ENCODE measurements at regions not wholly inside any gene's neighbourhood (a gene's known extent, or its start where the extent isn't known, plus 50 kb on each side); places are given as distances from the start of the nearest gene placed in this dataset.

DNA sequence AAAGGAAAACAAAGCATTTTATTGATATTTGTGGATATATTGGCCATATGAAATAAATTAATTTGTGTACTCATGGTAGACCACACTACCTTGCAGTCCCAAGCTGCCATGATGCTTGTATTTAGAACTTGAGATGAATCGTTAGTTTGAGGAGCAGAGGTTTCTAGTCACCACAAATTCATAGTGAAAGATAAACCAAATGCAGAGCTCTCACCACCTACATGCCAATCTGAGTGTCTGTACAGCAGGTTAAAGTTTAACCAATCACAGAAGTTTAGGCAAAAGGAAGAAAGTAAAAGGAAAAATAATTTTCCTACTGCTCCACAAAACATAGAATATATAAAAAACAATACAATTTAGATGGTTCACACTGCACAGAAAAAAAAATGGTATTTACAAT is 163.6 kb upstream of the FTMT start:
- TF ChIP-seq CTCF (conservative IDR thresholded peaks at IDR 0.05; ENCODE audit: low read depth, low read length): no peak
- no peak overlapping the region for H3K4me3 ChIP-seq (ENCODE audit: low read length)
- no peak for DNase-seq (ENCODE audit: low read depth)

DNA sequence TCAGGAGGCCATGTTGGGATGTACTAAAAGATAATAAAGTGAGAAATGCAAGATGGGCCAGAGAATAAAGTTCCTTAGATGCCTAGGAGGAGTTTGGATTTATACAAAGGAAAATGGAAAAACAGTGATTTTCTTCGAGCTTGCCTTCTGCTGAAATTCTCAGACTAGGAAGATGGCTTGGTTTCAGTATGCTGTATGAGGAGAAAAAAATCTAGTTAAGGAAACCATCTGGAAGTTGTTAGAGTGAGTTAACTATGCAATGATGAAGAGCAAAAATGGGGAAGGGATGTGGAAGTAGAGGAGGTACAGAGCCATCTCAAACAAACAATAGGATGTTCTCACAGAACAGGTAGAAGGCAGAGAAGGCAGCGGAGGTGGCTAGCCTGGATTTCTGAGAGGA is 162.9 kb upstream of the FTMT start:
- no peak for TF ChIP-seq CTCF (conservative IDR thresholded peaks at IDR 0.05; ENCODE audit: low read depth, low read length)
- no peak overlapping the region for H3K4me3 ChIP-seq (ENCODE audit: low read length)
- no peak for DNase-seq (ENCODE audit: low read depth)

DNA sequence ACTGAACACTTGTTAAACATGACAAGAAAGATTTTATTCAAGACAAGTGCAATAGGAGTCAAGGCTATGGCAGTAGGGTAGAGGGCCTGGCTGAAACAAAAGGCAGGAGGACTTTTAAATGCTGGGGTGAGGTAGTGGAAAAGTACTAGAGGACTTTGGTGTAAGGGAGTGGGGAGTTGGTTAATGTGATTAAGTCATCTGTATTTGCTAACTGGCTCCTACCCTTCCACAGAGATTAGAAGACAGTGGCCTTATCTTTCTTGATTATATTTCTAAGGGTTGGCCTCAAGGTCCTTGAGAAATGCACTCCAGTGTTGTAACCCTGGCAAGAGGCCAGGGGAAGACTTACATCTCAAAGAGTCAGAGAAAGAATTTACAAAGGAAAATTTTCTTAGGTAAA is 160.2 kb upstream of the FTMT start:
- DNase-seq (ENCODE audit: low read depth): no peak
- TF ChIP-seq CTCF (conservative IDR thresholded peaks at IDR 0.05; ENCODE audit: low read depth, low read length): no peak
- H3K4me3 ChIP-seq (ENCODE audit: low read length): no peak overlapping the region

GRCh38 chr5:121692158-121692557 is 159.5 kb upstream of the FTMT start:
- H3K4me3 ChIP-seq (ENCODE audit: low read length): no peak overlapping the region
- no peak for DNase-seq (ENCODE audit: low read depth)
- TF ChIP-seq CTCF (conservative IDR thresholded peaks at IDR 0.05; ENCODE audit: low read depth, low read length): no peak

DNA sequence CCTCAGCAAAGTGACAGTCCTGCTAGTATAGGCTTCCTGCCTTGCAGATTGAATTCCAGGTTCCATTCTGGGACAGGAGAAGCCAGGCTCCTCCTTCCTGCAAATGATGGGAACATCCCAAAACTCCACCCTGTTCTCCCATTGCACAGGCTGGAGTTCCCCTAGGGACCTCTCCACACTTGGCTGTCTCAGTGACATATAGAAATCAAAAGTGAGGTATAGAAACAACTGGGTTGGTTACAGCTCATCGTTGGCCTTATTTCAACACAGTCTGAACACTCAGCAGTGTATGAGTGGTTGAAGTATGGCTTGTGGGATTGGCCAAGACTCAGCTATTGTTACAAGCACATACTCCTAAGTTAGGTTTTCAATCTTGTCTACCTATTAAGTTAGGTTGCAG is 157.8 kb upstream of the FTMT start:
- H3K4me3 ChIP-seq (ENCODE audit: low read length): no peak overlapping the region
- TF ChIP-seq CTCF (conservative IDR thresholded peaks at IDR 0.05; ENCODE audit: low read depth, low read length): no peak

DNA sequence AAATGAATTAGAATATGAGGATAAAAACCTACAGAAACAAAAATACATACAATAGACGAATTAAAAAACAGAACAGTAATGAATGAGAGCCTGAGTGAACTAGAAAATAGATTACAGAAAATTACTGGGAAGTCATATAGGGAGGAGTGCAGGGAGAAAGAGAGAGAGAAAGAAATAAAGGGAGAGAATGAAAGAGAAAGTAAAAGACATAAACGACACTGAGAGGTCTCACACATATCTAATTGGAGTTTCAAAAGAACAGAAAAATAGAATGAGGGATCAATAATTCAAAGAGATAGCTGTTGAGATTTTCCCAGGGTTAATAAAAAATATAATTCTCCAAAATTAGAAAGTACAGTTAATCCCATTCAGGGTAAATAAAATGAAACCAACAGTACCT is 156.4 kb upstream of the FTMT start:
- H3K4me3 ChIP-seq (ENCODE audit: low read length): no peak overlapping the region
- no peak for TF ChIP-seq CTCF (conservative IDR thresholded peaks at IDR 0.05; ENCODE audit: low read depth, low read length)
- DNase-seq (ENCODE audit: low read depth): no peak

More for the DNA sequence above, 157.8 kb upstream of the FTMT start:
- no peak for DNase-seq (ENCODE audit: low read depth)

- H3K4me3 ChIP-seq (ENCODE audit: low read length): no peak overlapping the region
- no peak for TF ChIP-seq CTCF (conservative IDR thresholded peaks at IDR 0.05; ENCODE audit: low read depth, low read length)
- no peak for DNase-seq (ENCODE audit: low read depth)
Observed at GRCh38 chr5:121698690-121699089, 153.0 kb upstream of the FTMT start.
